Stimulated activated CD4-positive, alpha-beta T cell treated with anti-CD3 and anti-CD28 coated beads, Interleukin-1b, Interleukin-23, amount 100 ng/mL, for 24 hours (primary cell): ENCODE measurements at regions not wholly inside any gene's neighbourhood (a gene's known extent, or its start where the extent isn't known, plus 50 kb on each side); places are given as distances from the start of the nearest gene placed in this dataset.

ENCODE experiments used
- DNase-seq, 4 experiments: peaks; one replicate each; pipeline ENCODE4 v3.0.0-alpha.2; 2020; ENCODE audit warnings: low read depth in 4 of 4, low spot score in 1 of 4

GRCh38 chr2:43171789-43172188 is 54.6 kb downstream of the ZFP36L2 start:
- DNase-seq: no peak

GRCh38 chr2:43170405-43171105 is 55.9 kb downstream of the ZFP36L2 start:
- no peak for DNase-seq

- DNase-seq: peak in 3 of 4 experiments; percentile 40 to 56 (median 41)
These were observed 56.4 kb downstream of the ZFP36L2 start for GRCh38 chr2:43169987-43170386.

- no peak for DNase-seq
These were observed 57.1 kb downstream of the ZFP36L2 start for GRCh38 chr2:43169099-43169945.

- DNase-seq: no peak
These were observed 58.4 kb downstream of the ZFP36L2 start for GRCh38 chr2:43168016-43168369.

GRCh38 chr2:43165378-43166069 is 60.9 kb downstream of the ZFP36L2 start:
- DNase-seq: no peak

GRCh38 chr2:43164686-43165085 is 61.7 kb downstream of the ZFP36L2 start:
- no peak for DNase-seq

GRCh38 chr2:43163584-43164270 is 62.7 kb downstream of the ZFP36L2 start:
- no peak for DNase-seq

GRCh38 chr2:43162511-43162776 is 64.0 kb downstream of the ZFP36L2 start:
- no peak for DNase-seq

- DNase-seq: no peak
These were observed 64.5 kb downstream of the ZFP36L2 start for GRCh38 chr2:43161650-43162510.

GRCh38 chr2:43160778-43161177 is 65.6 kb downstream of the ZFP36L2 start:
- no peak for DNase-seq

- no peak for DNase-seq
These were observed 66.6 kb downstream of the ZFP36L2 start for GRCh38 chr2:43159797-43160196.

GRCh38 chr2:43158259-43158880 is 68.0 kb downstream of the ZFP36L2 start:
- DNase-seq: peak in 1 of 4 experiments; percentile 54

GRCh38 chr2:43157506-43158246 is 68.7 kb downstream of the ZFP36L2 start:
- no peak for DNase-seq

- DNase-seq: no peak
These were observed 70.5 kb downstream of the ZFP36L2 start for GRCh38 chr2:43155851-43156411.

GRCh38 chr2:43154685-43155084 is 71.7 kb downstream of the ZFP36L2 start:
- no peak for DNase-seq

- DNase-seq: no peak
These were observed 73.4 kb downstream of the ZFP36L2 start for GRCh38 chr2:43152741-43153647.

GRCh38 chr2:43152186-43152585 is 74.2 kb downstream of the ZFP36L2 start:
- no peak for DNase-seq
